ENCODE measurements at regions not wholly inside any gene's neighbourhood (a gene's known extent, or its start where the extent isn't known, plus 50 kb on each side); places are given as distances from the start of the nearest gene placed in this dataset.

- Histone ChIP-seq H3K14ac (replicated peaks; ENCODE audit: low read depth, low read length) (no peak overlapping the region), H2AFZ (replicated peaks; ENCODE audit: low read length, poor library complexity) (no peak overlapping the region), H3K4me1 (ENCODE audit: control insufficient read depth, insufficient read depth, low read length) (no peaks in the 10 kb centered on the region), H4K91ac (ENCODE audit: insufficient read depth, low read depth, low read length) (no peak overlapping the region), H3K9me1 (ENCODE audit: insufficient read depth, low read length) (no peaks in the 10 kb centered on the region), H2AK5ac (ENCODE audit: low read depth, low read length) (no peak overlapping the region), H3K4me2 (ENCODE audit: low read depth, low read length) (no peak overlapping the region), H3K36me3 (ENCODE audit: control insufficient read depth, insufficient read depth, low read length) (no peaks in the 10 kb centered on the region), H3K23ac (ENCODE audit: low read depth, low read length) (no peak overlapping the region), H3K27me3 (ENCODE audit: control insufficient read depth, insufficient read depth, low read length) (no peaks in the 10 kb centered on the region), H4K5ac (ENCODE audit: low read depth, low read length) (no peak overlapping the region), H3K56ac (ENCODE audit: extremely low read depth, insufficient read depth, low read length) (no peak overlapping the region), H2BK20ac (ENCODE audit: low read depth, low read length) (no peak overlapping the region), H2BK15ac (ENCODE audit: low read depth, low read length) (no peak overlapping the region), H3K9me3 (ENCODE audit: control insufficient read depth, insufficient read depth, low read length) (no peaks in the 10 kb centered on the region), H3K4ac (ENCODE audit: low read depth, low read length) (no peak overlapping the region), H2BK120ac (ENCODE audit: low read depth, low read length) (no peak overlapping the region), H4K20me1 (ENCODE audit: insufficient read depth, low read length) (no peaks in the 10 kb centered on the region), H3K18ac (ENCODE audit: low read depth, low read length) (no peak overlapping the region), H2AK9ac (replicated peaks; ENCODE audit: low read depth, low read length, poor library complexity) (no peak overlapping the region), H3K4me3 (ENCODE audit: insufficient read depth, low read depth, low read length) (no peak overlapping the region), H2BK5ac (ENCODE audit: low read depth, low read length, poor library complexity, severe bottlenecking) (no peak overlapping the region), H3K9ac (ENCODE audit: low read depth, low read length) (no peak overlapping the region), H4K8ac (ENCODE audit: low read depth in 2 of 2, low read length in 2 of 2) (no peak overlapping the region), H3K79me1 (ENCODE audit: low read depth in 1 of 2, low read length in 2 of 2) (no peaks in the 10 kb centered on the region), H3K27ac (ENCODE audit: insufficient read depth, low read length) (no peak overlapping the region)
- intact Hi-C loops (cut with micrococcal nuclease) (no loop called here), in situ Hi-C loops (cut with MboI; ENCODE audit: low sequenced_read_pairs) (no loop called here), dilution Hi-C loops (cut with HindIII; ENCODE audit: low sequenced_read_pairs, unreplicated experiment) (no loop called here)
- TF ChIP-seq CEBPB (IDR thresholded peaks at IDR 0.05; ENCODE audit: low read depth, low read length) = no peak
- TF ChIP-seq, protein P1, sequence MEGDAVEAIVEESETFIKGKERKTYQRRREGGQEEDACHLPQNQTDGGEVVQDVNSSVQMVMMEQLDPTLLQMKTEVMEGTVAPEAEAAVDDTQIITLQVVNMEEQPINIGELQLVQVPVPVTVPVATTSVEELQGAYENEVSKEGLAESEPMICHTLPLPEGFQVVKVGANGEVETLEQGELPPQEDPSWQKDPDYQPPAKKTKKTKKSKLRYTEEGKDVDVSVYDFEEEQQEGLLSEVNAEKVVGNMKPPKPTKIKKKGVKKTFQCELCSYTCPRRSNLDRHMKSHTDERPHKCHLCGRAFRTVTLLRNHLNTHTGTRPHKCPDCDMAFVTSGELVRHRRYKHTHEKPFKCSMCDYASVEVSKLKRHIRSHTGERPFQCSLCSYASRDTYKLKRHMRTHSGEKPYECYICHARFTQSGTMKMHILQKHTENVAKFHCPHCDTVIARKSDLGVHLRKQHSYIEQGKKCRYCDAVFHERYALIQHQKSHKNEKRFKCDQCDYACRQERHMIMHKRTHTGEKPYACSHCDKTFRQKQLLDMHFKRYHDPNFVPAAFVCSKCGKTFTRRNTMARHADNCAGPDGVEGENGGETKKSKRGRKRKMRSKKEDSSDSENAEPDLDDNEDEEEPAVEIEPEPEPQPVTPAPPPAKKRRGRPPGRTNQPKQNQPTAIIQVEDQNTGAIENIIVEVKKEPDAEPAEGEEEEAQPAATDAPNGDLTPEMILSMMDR (conservative IDR thresholded peaks at IDR 0.05; ENCODE audit: low read depth, low read length) = no peak
- TF ChIP-seq MAFK (IDR thresholded peaks at IDR 0.05; ENCODE audit: low read depth, low read length) = no peak
- no peak for TF ChIP-seq CHD1 (IDR thresholded peaks at IDR 0.05; ENCODE audit: low read depth, low read length)
- TF ChIP-seq SMC3 (IDR thresholded peaks at IDR 0.05; ENCODE audit: low read depth, low read length) = no peak
- TF ChIP-seq RFX5 (IDR thresholded peaks at IDR 0.05; ENCODE audit: low read depth, low read length) = no peak
- TF ChIP-seq BHLHE40 (IDR thresholded peaks at IDR 0.05; ENCODE audit: low read depth, low read length) = no peak
- no peak for TF ChIP-seq MXI1 (IDR thresholded peaks at IDR 0.05; ENCODE audit: borderline replicate concordance, low read depth, low read length)
- TF ChIP-seq POLR2A (IDR thresholded peaks at IDR 0.05; ENCODE audit: low read depth, low read length) = no peak
- no peak for DNase-seq
- BruUV-seq (replicated peaks) = no TSS peak
- ATAC-seq (ENCODE audit: low read depth) = no peak
- POLR2A ChIA-PET (ENCODE audit: unreplicated experiment) = no interaction called here
- CTCF ChIA-PET = no interaction called here
These were observed 815.6 kb downstream of the SORCS1 start for GRCh38 chr10:106348933-106349332.
